Mesothelial cell of epicardium (in vitro differentiated cells): ENCODE measurements at regions not wholly inside any gene's neighbourhood (a gene's known extent, or its start where the extent isn't known, plus 50 kb on each side); places are given as distances from the start of the nearest gene placed in this dataset.

Source experiments
- DNase-seq, 2 experiments: peaks; one replicate each; pipeline ENCODE4 v3.0.0; 2021; ENCODE audit warnings: low spot score in 2 of 2; ENCODE audit not compliant: unreplicated experiment in 2 of 2
- H3K27ac Mint-ChIP-seq: 2 replicates; pipeline ENCODE4 v1.8.0; 2021; ENCODE audit warnings: mixed read lengths
- H3K27me3 Mint-ChIP-seq: 2 replicates; pipeline ENCODE4 v1.8.0; 2021; ENCODE audit warnings: low read depth, mixed read lengths
- H3K36me3 Mint-ChIP-seq: 2 replicates; pipeline ENCODE4 v1.8.0; 2021; ENCODE audit warnings: mixed read lengths
- H3K4me1 Mint-ChIP-seq: 2 replicates; pipeline ENCODE4 v1.8.0; 2021; ENCODE audit warnings: mixed read lengths
- H3K4me3 Mint-ChIP-seq: 2 replicates; pipeline ENCODE4 v1.8.0; 2021; ENCODE audit warnings: mild to moderate bottlenecking, moderate library complexity, mixed read lengths
- H3K9me3 Mint-ChIP-seq: 2 replicates; pipeline ENCODE4 v1.8.0; 2021; ENCODE audit warnings: mixed read lengths
- TF ChIP-seq, protein P1 (sequence below): fragments of 200-600 bp; sonication (generic); IDR thresholded peaks from one replicate; pipeline ENCODE4 v1.5.0; 2021; ENCODE audit warnings: antibody characterized with exemption; ENCODE audit not compliant: unreplicated experiment

DNA sequence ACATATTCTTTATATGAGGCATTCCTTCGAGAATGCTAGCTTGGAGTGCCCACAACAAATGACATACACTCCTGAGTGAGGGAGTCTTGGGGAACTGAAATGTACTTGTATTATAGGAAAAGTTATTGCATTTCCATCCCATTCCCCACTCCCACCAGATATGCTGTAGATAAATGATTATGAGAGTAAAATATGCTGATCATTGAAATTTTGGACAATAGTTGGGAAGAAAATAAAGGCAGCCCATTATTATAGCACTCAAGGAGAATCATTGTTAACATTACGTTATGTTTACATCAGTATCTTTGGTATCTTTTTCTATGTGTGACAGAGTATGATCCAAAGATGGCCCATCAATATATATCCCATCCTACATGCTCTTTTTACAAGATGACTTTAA is 194.4 kb downstream of the GATA3 start:
- TF ChIP-seq, protein P1, sequence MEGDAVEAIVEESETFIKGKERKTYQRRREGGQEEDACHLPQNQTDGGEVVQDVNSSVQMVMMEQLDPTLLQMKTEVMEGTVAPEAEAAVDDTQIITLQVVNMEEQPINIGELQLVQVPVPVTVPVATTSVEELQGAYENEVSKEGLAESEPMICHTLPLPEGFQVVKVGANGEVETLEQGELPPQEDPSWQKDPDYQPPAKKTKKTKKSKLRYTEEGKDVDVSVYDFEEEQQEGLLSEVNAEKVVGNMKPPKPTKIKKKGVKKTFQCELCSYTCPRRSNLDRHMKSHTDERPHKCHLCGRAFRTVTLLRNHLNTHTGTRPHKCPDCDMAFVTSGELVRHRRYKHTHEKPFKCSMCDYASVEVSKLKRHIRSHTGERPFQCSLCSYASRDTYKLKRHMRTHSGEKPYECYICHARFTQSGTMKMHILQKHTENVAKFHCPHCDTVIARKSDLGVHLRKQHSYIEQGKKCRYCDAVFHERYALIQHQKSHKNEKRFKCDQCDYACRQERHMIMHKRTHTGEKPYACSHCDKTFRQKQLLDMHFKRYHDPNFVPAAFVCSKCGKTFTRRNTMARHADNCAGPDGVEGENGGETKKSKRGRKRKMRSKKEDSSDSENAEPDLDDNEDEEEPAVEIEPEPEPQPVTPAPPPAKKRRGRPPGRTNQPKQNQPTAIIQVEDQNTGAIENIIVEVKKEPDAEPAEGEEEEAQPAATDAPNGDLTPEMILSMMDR, result no peak
- no peak for DNase-seq
- Mint-ChIP-seq H3K9me3 (peaks cover 19% of the 10 kb centered on the region), H3K36me3 (no peaks in the 10 kb centered on the region), H3K27ac (no peak overlapping the region), H3K4me1 (peaks cover 5% of the 10 kb centered on the region), H3K27me3 (no peaks in the 10 kb centered on the region), H3K4me3 (no peak overlapping the region)

DNA sequence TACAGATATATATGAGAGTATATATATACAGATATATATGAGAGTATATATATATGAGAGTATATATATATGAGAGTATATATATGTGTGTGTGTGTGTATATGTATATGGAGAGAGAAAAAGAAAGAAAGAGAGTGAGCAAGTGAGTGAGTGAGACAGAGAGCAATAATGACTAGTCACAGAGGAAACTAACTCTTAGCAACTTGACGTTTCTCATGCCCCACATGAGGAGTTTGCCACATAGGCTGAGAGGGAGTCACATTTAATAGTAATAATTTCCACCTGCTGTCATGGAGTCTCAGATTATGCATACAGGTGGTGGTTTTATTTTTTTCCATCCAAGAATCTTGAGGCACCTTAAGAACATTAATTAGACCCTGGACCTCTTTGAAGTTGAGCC is 199.9 kb downstream of the GATA3 start:
- no peaks in the 10 kb centered on the region for H3K36me3 Mint-ChIP-seq
- TF ChIP-seq, protein P1, result no peak
- no peak for DNase-seq
- no peak overlapping the region for H3K27ac Mint-ChIP-seq
- no peak overlapping the region for H3K4me3 Mint-ChIP-seq
- peaks cover 4% of the 10 kb centered on the region for H3K27me3 Mint-ChIP-seq
- H3K4me1 Mint-ChIP-seq, result no peaks in the 10 kb centered on the region
- peaks cover 9% of the 10 kb centered on the region for H3K9me3 Mint-ChIP-seq

GRCh38 chr10:8255301-8255700 is 200.8 kb downstream of the GATA3 start:
- TF ChIP-seq, protein P1, result no peak
- Mint-ChIP-seq H3K36me3 (no peaks in the 10 kb centered on the region), H3K4me1 (peaks cover 4% of the 10 kb centered on the region), H3K27ac (no peak overlapping the region), H3K27me3 (peaks cover 4% of the 10 kb centered on the region), H3K4me3 (no peak overlapping the region), H3K9me3 (peaks cover 4% of the 10 kb centered on the region)
- DNase-seq, result no peak

- Mint-ChIP-seq H3K4me1 (peaks cover 6% of the 10 kb centered on the region), H3K36me3 (no peaks in the 10 kb centered on the region), H3K27ac (no peak overlapping the region), H3K9me3 (peaks cover 4% of the 10 kb centered on the region), H3K27me3 (peaks cover 8% of the 10 kb centered on the region), H3K4me3 (no peak overlapping the region)
- no peak for DNase-seq
- TF ChIP-seq, protein P1, result no peak
Measured at GRCh38 chr10:8260645-8261044, 206.2 kb downstream of the GATA3 start.

GRCh38 chr10:8262317-8262716 is 207.8 kb downstream of the GATA3 start:
- H3K27me3 Mint-ChIP-seq, result peaks cover 4% of the 10 kb centered on the region
- DNase-seq, result no peak
- no peak overlapping the region for H3K27ac Mint-ChIP-seq
- H3K9me3 Mint-ChIP-seq, result peaks cover 4% of the 10 kb centered on the region
- H3K36me3 Mint-ChIP-seq, result no peaks in the 10 kb centered on the region
- H3K4me3 Mint-ChIP-seq, result no peak overlapping the region
- peaks cover 6% of the 10 kb centered on the region for H3K4me1 Mint-ChIP-seq
- TF ChIP-seq, protein P1, result no peak

- H3K27me3 Mint-ChIP-seq, result peaks cover under 1% of the 10 kb centered on the region
- no peak overlapping the region for H3K4me3 Mint-ChIP-seq
- peaks cover 16% of the 10 kb centered on the region for H3K4me1 Mint-ChIP-seq
- no peaks in the 10 kb centered on the region for H3K9me3 Mint-ChIP-seq
- TF ChIP-seq, protein P1, result no peak
- H3K27ac Mint-ChIP-seq, result no peak overlapping the region
- no peaks in the 10 kb centered on the region for H3K36me3 Mint-ChIP-seq
- DNase-seq, result no peak
Measured at GRCh38 chr10:8269976-8270375, 215.5 kb downstream of the GATA3 start.
